Tibial artery (tissue), 4 donors: ENCODE measurements at regions not wholly inside any gene's neighbourhood (a gene's known extent, or its start where the extent isn't known, plus 50 kb on each side); places are given as distances from the start of the nearest gene placed in this dataset.
"Not testable (repeated sequence)": the region's sequence is repeated elsewhere in the genome, so short reads cannot be mapped to it uniquely, and the experiment has no call there.

Experiments
- DNase-seq, 2 donors: peaks; one replicate each; pipeline ENCODE4 v3.0.0-alpha.2; 2019
- H3K27ac ChIP-seq, 2 donors: fragments of 200-600 bp; sonication (generic) in 1 of 2; 1 replicate in 1 of 2; 2 replicates in 1 of 2; pipeline ENCODE4 v1.5.1; 2018 to 2019; ENCODE audit warnings: mild to moderate bottlenecking in 1 of 2
- H3K27me3 ChIP-seq, 2 donors: fragments of 200-600 bp; sonication (generic) in 1 of 2; one replicate each; pipeline versions ENCODE4 v1.5.1 to v1.6.0; 2016 to 2019
- H3K36me3 ChIP-seq, 3 donors: fragments of 200-600 bp; sonication (generic) in 2 of 3; one replicate each; pipeline ENCODE4 v1.5.1; 2016 to 2019; ENCODE audit warnings: mild to moderate bottlenecking in 2 of 3
- H3K4me1 ChIP-seq, 4 donors: fragments of 200-600 bp; sonication (generic) in 2 of 4; 1 replicate in 3 of 4; 2 replicates in 1 of 4; pipeline ENCODE4 v1.5.1; 2016 to 2019
- H3K4me3 ChIP-seq, 2 donors: fragments of 200-600 bp; sonication (generic) in 1 of 2; 1 replicate in 1 of 2; 2 replicates in 1 of 2; pipeline ENCODE4 v1.5.1; 2018 to 2019; ENCODE audit warnings: mild to moderate bottlenecking in 2 of 2
- H3K9me3 ChIP-seq, 3 donors: fragments of 200-600 bp; sonication (generic) in 1 of 3; one replicate each; pipeline ENCODE4 v1.5.1; 2016 to 2019
- CTCF ChIP-seq, 2 experiments: fragments of 200-600 bp in 1 of 2; fragments of 450-650 bp in 1 of 2; IDR thresholded peaks; one replicate each; pipeline ENCODE4 v1.5.1; 2017 to 2019; ENCODE audit warnings: antibody characterized with exemption in 2 of 2, mild to moderate bottlenecking in 1 of 2, moderate library complexity in 1 of 2
- intact Hi-C: fragments of 100-400 bp; cut with DNase I; formaldehyde crosslinking; loops from one replicate; pipeline ENCODE4 v1.15.0; 2023; ENCODE audit warnings: low total_unique reads

GRCh38 chr5:125992050-125992449 is 431.2 kb upstream of the GRAMD2B start:
- Histone ChIP-seq H3K4me1 (no peaks in the 10 kb centered on the region), H3K9me3 (no peaks in the 10 kb centered on the region), H3K36me3 (no peaks in the 10 kb centered on the region), H3K4me3 (no peak overlapping the region), H3K27me3 (no peaks in the 10 kb centered on the region), H3K27ac (no peak overlapping the region)
- intact Hi-C loops, result no loop called here
- no peak for DNase-seq
- TF ChIP-seq CTCF (IDR thresholded peaks at IDR 0.05), result no peak

- H3K27ac ChIP-seq, H3K27me3 ChIP-seq, DNase-seq, H3K4me3 ChIP-seq, H3K9me3 ChIP-seq, H3K36me3 ChIP-seq, intact Hi-C loops: not testable (repeated sequence)
- H3K4me1 ChIP-seq, result peaks cover 0 to 41% (median 24%) of the 10 kb centered on the region in 4 donors
Observed at GRCh38 chr5:125999271-126000030, 423.8 kb upstream of the GRAMD2B start.

GRCh38 chr5:126000507-126000906 is 422.7 kb upstream of the GRAMD2B start:
- TF ChIP-seq CTCF (IDR thresholded peaks at IDR 0.05), result no peak
- intact Hi-C loops, result no loop called here

GRCh38 chr5:126002222-126002897 is 420.8 kb upstream of the GRAMD2B start:
- H3K4me1 ChIP-seq, result peaks cover 0 to 45% (median 27%) of the 10 kb centered on the region in 4 donors
- H3K27ac ChIP-seq, result peak overlapping the region; percentile 65 to 68
- TF ChIP-seq CTCF (IDR thresholded peaks at IDR 0.05), result no peak
- DNase-seq, result peak; percentile 84 to 90
- H3K4me3 ChIP-seq, result no peak overlapping the region
- no peaks in the 10 kb centered on the region for H3K9me3 ChIP-seq
- intact Hi-C loops, result no loop called here
- H3K36me3 ChIP-seq, result no peaks in the 10 kb centered on the region
- no peaks in the 10 kb centered on the region for H3K27me3 ChIP-seq

More at GRCh38 chr5:126000507-126000906, 422.7 kb upstream of the GRAMD2B start:
- Histone ChIP-seq H3K27me3 (no peaks in the 10 kb centered on the region), H3K4me3 (no peak overlapping the region), H3K36me3 (no peaks in the 10 kb centered on the region), H3K27ac (no peak overlapping the region), H3K4me1 (peaks cover 0 to 45% (median 27%) of the 10 kb centered on the region in 4 donors), H3K9me3 (no peaks in the 10 kb centered on the region)
- no peak for DNase-seq

- no peak for TF ChIP-seq CTCF (IDR thresholded peaks at IDR 0.05)
Observed at GRCh38 chr5:126003309-126003708, 419.9 kb upstream of the GRAMD2B start.

GRCh38 chr5:126004636-126005035 is 418.6 kb upstream of the GRAMD2B start:
- no peaks in the 10 kb centered on the region for H3K36me3 ChIP-seq
- H3K4me1 ChIP-seq, result peaks cover 0 to 49% (median 27%) of the 10 kb centered on the region in 4 donors
- TF ChIP-seq CTCF (IDR thresholded peaks at IDR 0.05), result no peak
- DNase-seq, result no peak
- no peak overlapping the region for H3K4me3 ChIP-seq
- H3K27ac ChIP-seq, result no peak overlapping the region
- intact Hi-C loops, result no loop called here
- H3K9me3 ChIP-seq, result no peaks in the 10 kb centered on the region
- H3K27me3 ChIP-seq, result no peaks in the 10 kb centered on the region

More at GRCh38 chr5:126003309-126003708, 419.9 kb upstream of the GRAMD2B start:
- no peaks in the 10 kb centered on the region for H3K9me3 ChIP-seq
- peak; percentile 66 to 82 for DNase-seq
- H3K27me3 ChIP-seq, result no peaks in the 10 kb centered on the region
- H3K4me3 ChIP-seq, result no peak overlapping the region
- peak overlapping the region; percentile 65 to 68 for H3K27ac ChIP-seq
- H3K4me1 ChIP-seq, result peaks cover 0 to 49% (median 27%) of the 10 kb centered on the region in 4 donors
- no peaks in the 10 kb centered on the region for H3K36me3 ChIP-seq
- intact Hi-C loops, result no loop called here
